Lower lobe of right lung (tissue), 2 donors: ENCODE measurements at regions not wholly inside any gene's neighbourhood (a gene's known extent, or its start where the extent isn't known, plus 50 kb on each side); places are given as distances from the start of the nearest gene placed in this dataset.

ENCODE experiments used
- ATAC-seq, 2 donors: fragments of 200-7000 bp; cut with Tn5 transposase; one replicate each; pipeline ENCODE4 v1.9.1; 2020 to 2022; ENCODE audit warnings: mild to moderate bottlenecking in 2 of 2, moderate library complexity in 2 of 2
- DNase-seq: peaks from one replicate; pipeline ENCODE4 v3.0.0-alpha.2; 2020
- H3K27ac ChIP-seq: fragments of 200-600 bp; one replicate; pipeline ENCODE4 v1.8.0; 2022
- H3K27me3 ChIP-seq: fragments of 200-600 bp; one replicate; pipeline ENCODE4 v1.8.0; 2022; ENCODE audit warnings: low read depth
- H3K36me3 ChIP-seq: fragments of 200-600 bp; one replicate; pipeline ENCODE4 v1.8.0; 2022; ENCODE audit warnings: mild to moderate bottlenecking
- H3K4me1 ChIP-seq: fragments of 200-600 bp; one replicate; pipeline ENCODE4 v1.8.0; 2022
- H3K4me3 ChIP-seq: fragments of 200-600 bp; one replicate; pipeline ENCODE4 v1.8.0; 2022; ENCODE audit warnings: mild to moderate bottlenecking
- H3K9me3 ChIP-seq: fragments of 200-600 bp; one replicate; pipeline ENCODE4 v1.8.0; 2022
- intact Hi-C: fragments of 100-400 bp; cut with DNase I; formaldehyde crosslinking; loops from one replicate; pipeline ENCODE4 v1.11.0; 2022
- TF ChIP-seq, protein P1 (sequence below): fragments of 200-600 bp; IDR thresholded peaks from one replicate; pipeline ENCODE4 v1.8.0; 2022; ENCODE audit warnings: antibody characterized with exemption, mild to moderate bottlenecking
- donor health status: DM: no; HTN: yes; CAD: no; lungs with severe emphysema.

DNA sequence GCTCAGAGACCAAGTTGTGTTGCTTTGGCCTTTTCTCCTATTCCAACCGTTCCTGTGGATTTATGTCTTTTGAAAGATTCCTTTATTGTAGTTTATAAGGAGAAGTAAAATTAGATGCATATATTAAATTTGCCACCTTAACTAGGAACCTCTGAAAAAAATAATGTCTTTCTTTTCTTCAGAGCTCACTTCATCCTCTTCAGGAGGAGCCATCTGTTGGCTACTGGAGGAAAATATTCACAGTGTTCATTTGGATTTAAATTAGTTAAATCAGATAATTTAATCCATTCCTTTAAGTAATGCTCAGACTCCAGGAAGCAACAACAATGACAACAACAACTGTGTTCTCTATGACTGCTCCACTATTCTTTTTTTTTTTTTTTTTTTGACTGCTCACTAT lies 164.0 kb downstream of the FASLG start:
- H3K4me1 ChIP-seq: peaks cover 12% of the 10 kb centered on the region

GRCh38 chr1:172823534-172823933 lies 164.6 kb downstream of the FASLG start:
- H3K4me1 ChIP-seq: peaks cover 12% of the 10 kb centered on the region
- DNase-seq (no peak), ATAC-seq (no peak)
- TF ChIP-seq, protein P1, sequence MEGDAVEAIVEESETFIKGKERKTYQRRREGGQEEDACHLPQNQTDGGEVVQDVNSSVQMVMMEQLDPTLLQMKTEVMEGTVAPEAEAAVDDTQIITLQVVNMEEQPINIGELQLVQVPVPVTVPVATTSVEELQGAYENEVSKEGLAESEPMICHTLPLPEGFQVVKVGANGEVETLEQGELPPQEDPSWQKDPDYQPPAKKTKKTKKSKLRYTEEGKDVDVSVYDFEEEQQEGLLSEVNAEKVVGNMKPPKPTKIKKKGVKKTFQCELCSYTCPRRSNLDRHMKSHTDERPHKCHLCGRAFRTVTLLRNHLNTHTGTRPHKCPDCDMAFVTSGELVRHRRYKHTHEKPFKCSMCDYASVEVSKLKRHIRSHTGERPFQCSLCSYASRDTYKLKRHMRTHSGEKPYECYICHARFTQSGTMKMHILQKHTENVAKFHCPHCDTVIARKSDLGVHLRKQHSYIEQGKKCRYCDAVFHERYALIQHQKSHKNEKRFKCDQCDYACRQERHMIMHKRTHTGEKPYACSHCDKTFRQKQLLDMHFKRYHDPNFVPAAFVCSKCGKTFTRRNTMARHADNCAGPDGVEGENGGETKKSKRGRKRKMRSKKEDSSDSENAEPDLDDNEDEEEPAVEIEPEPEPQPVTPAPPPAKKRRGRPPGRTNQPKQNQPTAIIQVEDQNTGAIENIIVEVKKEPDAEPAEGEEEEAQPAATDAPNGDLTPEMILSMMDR: no peak
- H3K9me3 ChIP-seq: no peaks in the 10 kb centered on the region
- H3K27ac ChIP-seq: no peak overlapping the region
- no peak overlapping the region for H3K4me3 ChIP-seq
- intact Hi-C loops: no loop called here
- H3K36me3 ChIP-seq: no peaks in the 10 kb centered on the region
- H3K27me3 ChIP-seq: no peaks in the 10 kb centered on the region

More for the DNA sequence above, 164.0 kb downstream of the FASLG start:
- H3K4me3 ChIP-seq: no peak overlapping the region
- no peak overlapping the region for H3K27ac ChIP-seq
- DNase-seq (no peak), ATAC-seq (no peak)
- intact Hi-C loops: no loop called here
- TF ChIP-seq, protein P1: no peak
- H3K9me3 ChIP-seq: no peaks in the 10 kb centered on the region
- H3K36me3 ChIP-seq: no peaks in the 10 kb centered on the region
- H3K27me3 ChIP-seq: no peaks in the 10 kb centered on the region

DNA sequence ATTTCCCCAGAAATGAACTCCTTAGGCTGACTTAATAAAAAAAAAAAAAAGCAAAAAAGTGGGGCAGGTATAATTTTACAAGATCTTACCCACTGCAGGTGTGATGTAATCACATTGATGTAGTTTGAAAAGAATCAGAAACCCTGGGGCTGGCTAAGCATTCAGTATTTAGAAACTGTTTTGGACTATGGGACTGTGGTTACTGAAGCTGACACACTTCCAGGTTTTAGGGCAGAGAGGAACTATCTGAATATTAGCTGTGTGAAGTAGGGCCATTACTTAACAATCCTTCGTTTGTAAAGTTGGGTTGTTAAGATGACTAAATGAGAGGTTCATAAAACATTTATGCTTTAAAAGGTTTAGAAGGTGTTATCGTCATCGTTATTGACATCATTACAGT lies 165.3 kb downstream of the FASLG start:
- DNase-seq (no peak), ATAC-seq (no peak)
- no peaks in the 10 kb centered on the region for H3K27me3 ChIP-seq
- H3K36me3 ChIP-seq: no peaks in the 10 kb centered on the region
- intact Hi-C loops: no loop called here
- TF ChIP-seq, protein P1: no peak
- no peak overlapping the region for H3K27ac ChIP-seq
- peaks cover 12% of the 10 kb centered on the region for H3K4me1 ChIP-seq
- H3K4me3 ChIP-seq: no peak overlapping the region
- H3K9me3 ChIP-seq: no peaks in the 10 kb centered on the region

DNA sequence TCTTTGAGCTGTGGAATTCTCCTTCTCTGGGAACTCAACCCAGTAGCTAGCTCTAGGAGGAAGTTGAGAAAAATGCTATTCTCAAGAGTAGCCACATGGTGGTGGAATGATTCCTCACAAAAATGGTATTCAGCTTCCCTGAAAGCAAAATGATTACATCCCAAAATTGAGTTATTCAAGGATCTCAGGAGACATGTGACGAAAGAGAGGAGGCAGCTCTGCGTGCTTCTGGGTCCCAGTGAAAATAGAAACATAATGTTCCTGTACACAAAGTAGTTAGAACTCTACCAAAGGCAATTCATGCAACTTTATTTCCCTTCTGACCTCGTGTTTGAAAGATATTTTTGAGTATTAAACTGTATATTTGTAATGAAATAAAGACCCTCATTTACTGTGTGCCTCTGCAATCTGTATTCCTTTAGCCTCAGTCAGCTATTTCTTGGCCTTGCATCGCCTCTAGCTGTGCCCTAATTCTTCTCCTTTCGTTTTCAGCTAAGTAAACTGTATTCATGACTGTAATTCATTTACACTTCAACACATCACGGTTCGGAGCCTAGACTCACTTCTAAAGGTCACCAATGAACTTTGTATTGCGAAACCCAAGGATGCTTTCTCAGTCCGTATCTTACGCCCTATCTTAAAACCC lies 167.3 kb downstream of the FASLG start:
- Histone ChIP-seq H3K27me3 (no peaks in the 10 kb centered on the region), H3K4me1 (peaks cover 12% of the 10 kb centered on the region), H3K9me3 (no peaks in the 10 kb centered on the region), H3K36me3 (no peaks in the 10 kb centered on the region), H3K4me3 (peak overlapping the region; percentile 22), H3K27ac (peak overlapping the region; percentile 76)
- no peak for DNase-seq
- ATAC-seq: peak; percentile 82 to 85
- intact Hi-C loops: no loop called here
- TF ChIP-seq, protein P1: peak; percentile 63

GRCh38 chr1:172827301-172827700 lies 168.4 kb downstream of the FASLG start:
- intact Hi-C loops: no loop called here
- DNase-seq (no peak), ATAC-seq (no peak)
- TF ChIP-seq, protein P1: no peak
- Histone ChIP-seq H3K4me3 (no peak overlapping the region), H3K36me3 (no peaks in the 10 kb centered on the region), H3K27ac (peak overlapping the region; percentile 76), H3K9me3 (no peaks in the 10 kb centered on the region), H3K27me3 (no peaks in the 10 kb centered on the region), H3K4me1 (peaks cover 12% of the 10 kb centered on the region)
